ENCODE measurements at regions not wholly inside any gene's neighbourhood (a gene's known extent, or its start where the extent isn't known, plus 50 kb on each side); places are given as distances from the start of the nearest gene placed in this dataset.

DNA sequence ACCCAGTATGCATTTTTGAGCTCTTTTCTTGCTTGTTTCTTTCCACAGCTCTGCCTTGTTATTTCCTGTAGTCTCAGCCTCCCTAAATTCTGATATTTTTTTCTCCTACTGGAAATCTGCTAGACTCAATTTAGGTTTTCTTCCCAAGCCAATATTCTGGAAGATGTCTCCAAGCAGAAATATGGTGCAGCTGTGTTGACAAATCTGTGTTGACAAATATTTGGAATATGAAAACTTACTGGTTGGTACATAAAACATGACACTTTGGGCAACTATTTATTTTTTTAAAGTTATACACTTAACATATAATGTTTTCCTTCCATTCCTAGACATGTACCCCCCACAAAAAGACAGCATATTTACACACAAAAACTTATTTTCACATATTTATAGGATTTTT is 1048.4 kb downstream of the NCAM2 start:
- Mint-ChIP-seq H3K4me3 (ENCODE audit: unreplicated experiment) (no peak overlapping the region), H3K27me3 (ENCODE audit: insufficient read depth, unreplicated experiment) (no peaks in the 10 kb centered on the region), H3K4me1 (ENCODE audit: low read depth, unreplicated experiment) (no peaks in the 10 kb centered on the region), H3K9me3 (ENCODE audit: unreplicated experiment) (no peaks in the 10 kb centered on the region), H3K36me3 (ENCODE audit: insufficient read depth, unreplicated experiment) (no peaks in the 10 kb centered on the region), H3K27ac (ENCODE audit: unreplicated experiment) (no peak overlapping the region)
- H3K4me1 ChIP-seq: no peaks in the 10 kb centered on the region
- H3K27me3 ChIP-seq (replicated peaks; ENCODE audit: control insufficient read depth, insufficient read depth, low read length): no peaks in the 10 kb centered on the region
- ChIA-PET POLR2A (no interaction called here), CTCF (no interaction called here)
- intact Hi-C loops (cut with micrococcal nuclease; ENCODE audit: unreplicated experiment): no loop called here
- no peak for DNase-seq
- no peak overlapping the region for H3K4me3 ChIP-seq (ENCODE audit: low read depth, low read length)
- no peaks in the 10 kb centered on the region for H3K36me3 ChIP-seq (ENCODE audit: control insufficient read depth, insufficient read depth, low read length)
- no peaks in the 10 kb centered on the region for H3K9me3 ChIP-seq
- no TSS peak for BruUV-seq (replicated peaks)
- no peak for TF ChIP-seq CTCF (IDR thresholded peaks at IDR 0.05; ENCODE audit: insufficient read depth in 1 of 2, low read depth in 1 of 2, low read length in 1 of 2, severe bottlenecking in 1 of 2, unreplicated experiment in 1 of 2)

- BruUV-seq (replicated peaks): no TSS peak
- no peaks in the 10 kb centered on the region for H3K9me3 ChIP-seq
These were observed 1058.7 kb downstream of the NCAM2 start for GRCh38 chr21:22056904-22057303.

DNA sequence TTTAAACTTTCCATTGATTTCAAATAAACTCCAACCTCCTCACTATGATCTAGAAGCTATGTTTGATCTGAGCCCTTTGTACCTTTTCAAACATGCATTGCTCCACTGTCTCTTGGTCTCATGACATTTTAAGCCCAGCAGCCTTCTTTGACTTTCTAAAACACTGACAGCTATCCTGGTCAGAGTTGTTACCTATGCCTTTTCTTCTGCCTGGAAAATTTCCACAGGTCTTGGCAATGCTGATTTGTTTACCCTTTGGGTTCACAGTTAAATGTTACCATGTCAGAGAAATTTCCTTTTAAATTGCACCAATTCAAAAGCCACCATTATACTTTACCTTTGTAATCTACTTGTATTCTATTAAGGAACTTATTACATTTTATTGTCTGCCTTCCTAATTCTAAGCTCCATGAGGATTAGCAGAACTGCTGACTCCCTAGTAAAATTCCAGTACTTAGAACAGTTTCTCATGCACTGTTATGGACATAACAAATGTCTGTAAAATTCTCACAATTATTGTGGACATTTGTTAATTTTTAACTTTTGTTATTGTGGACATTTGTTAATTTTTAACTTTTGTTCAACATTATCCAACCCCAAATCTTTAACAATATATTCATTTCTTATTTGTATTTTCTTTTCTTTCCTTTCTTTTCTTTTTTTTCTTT is 1064.4 kb downstream of the NCAM2 start:
- intact Hi-C loops (cut with micrococcal nuclease; ENCODE audit: unreplicated experiment): loop anchor here (10.0 kb wide), 1 partner anchor 732 kb away; no protein-coding TSS in a partner anchor
- no peaks in the 10 kb centered on the region for H3K36me3 ChIP-seq (ENCODE audit: control insufficient read depth, insufficient read depth, low read length)
- ChIA-PET CTCF (no interaction called here), POLR2A (no interaction called here)
- peaks cover 18% of the 10 kb centered on the region for H3K4me1 Mint-ChIP-seq (ENCODE audit: low read depth, unreplicated experiment)
- peaks cover 12% of the 10 kb centered on the region for H3K9me3 Mint-ChIP-seq (ENCODE audit: unreplicated experiment)
- no peaks in the 10 kb centered on the region for H3K36me3 Mint-ChIP-seq (ENCODE audit: insufficient read depth, unreplicated experiment)
- H3K27me3 Mint-ChIP-seq (ENCODE audit: insufficient read depth, unreplicated experiment): no peaks in the 10 kb centered on the region
- no TSS peak for BruUV-seq (replicated peaks)
- no peak for TF ChIP-seq CTCF (IDR thresholded peaks at IDR 0.05; ENCODE audit: insufficient read depth in 1 of 2, low read depth in 1 of 2, low read length in 1 of 2, severe bottlenecking in 1 of 2, unreplicated experiment in 1 of 2)
- H3K27me3 ChIP-seq (replicated peaks; ENCODE audit: control insufficient read depth, insufficient read depth, low read length): no peaks in the 10 kb centered on the region
- H3K27ac Mint-ChIP-seq (ENCODE audit: unreplicated experiment): no peak overlapping the region
- H3K4me3 Mint-ChIP-seq (ENCODE audit: unreplicated experiment): peak overlapping the region; percentile 43
- H3K4me1 ChIP-seq: peaks cover 4% of the 10 kb centered on the region; the same call in 1 of the 2 replicates
- H3K9me3 ChIP-seq: no peaks in the 10 kb centered on the region
- no peak overlapping the region for H3K4me3 ChIP-seq (ENCODE audit: low read depth, low read length)
- no peak for DNase-seq

More at GRCh38 chr21:22056904-22057303, 1058.7 kb downstream of the NCAM2 start:
- intact Hi-C loops (cut with micrococcal nuclease; ENCODE audit: unreplicated experiment): no loop called here
- Mint-ChIP-seq H3K4me3 (ENCODE audit: unreplicated experiment) (no peak overlapping the region), H3K27me3 (ENCODE audit: insufficient read depth, unreplicated experiment) (no peaks in the 10 kb centered on the region), H3K9me3 (ENCODE audit: unreplicated experiment) (no peaks in the 10 kb centered on the region), H3K27ac (ENCODE audit: unreplicated experiment) (no peak overlapping the region), H3K36me3 (ENCODE audit: insufficient read depth, unreplicated experiment) (no peaks in the 10 kb centered on the region), H3K4me1 (ENCODE audit: low read depth, unreplicated experiment) (peaks cover 7% of the 10 kb centered on the region)
- no peaks in the 10 kb centered on the region for H3K4me1 ChIP-seq
- DNase-seq: no peak
- no peak overlapping the region for H3K4me3 ChIP-seq (ENCODE audit: low read depth, low read length)
- H3K27me3 ChIP-seq (replicated peaks; ENCODE audit: control insufficient read depth, insufficient read depth, low read length): no peaks in the 10 kb centered on the region
- ChIA-PET CTCF (no interaction called here), POLR2A (no interaction called here)
- TF ChIP-seq CTCF (IDR thresholded peaks at IDR 0.05; ENCODE audit: insufficient read depth in 1 of 2, low read depth in 1 of 2, low read length in 1 of 2, severe bottlenecking in 1 of 2, unreplicated experiment in 1 of 2): no peak
- H3K36me3 ChIP-seq (ENCODE audit: control insufficient read depth, insufficient read depth, low read length): no peaks in the 10 kb centered on the region

Data from Caco-2 (cell line).